ENCODE measurements at regions not wholly inside any gene's neighbourhood (a gene's known extent, or its start where the extent isn't known, plus 50 kb on each side); places are given as distances from the start of the nearest gene placed in this dataset.

DNA sequence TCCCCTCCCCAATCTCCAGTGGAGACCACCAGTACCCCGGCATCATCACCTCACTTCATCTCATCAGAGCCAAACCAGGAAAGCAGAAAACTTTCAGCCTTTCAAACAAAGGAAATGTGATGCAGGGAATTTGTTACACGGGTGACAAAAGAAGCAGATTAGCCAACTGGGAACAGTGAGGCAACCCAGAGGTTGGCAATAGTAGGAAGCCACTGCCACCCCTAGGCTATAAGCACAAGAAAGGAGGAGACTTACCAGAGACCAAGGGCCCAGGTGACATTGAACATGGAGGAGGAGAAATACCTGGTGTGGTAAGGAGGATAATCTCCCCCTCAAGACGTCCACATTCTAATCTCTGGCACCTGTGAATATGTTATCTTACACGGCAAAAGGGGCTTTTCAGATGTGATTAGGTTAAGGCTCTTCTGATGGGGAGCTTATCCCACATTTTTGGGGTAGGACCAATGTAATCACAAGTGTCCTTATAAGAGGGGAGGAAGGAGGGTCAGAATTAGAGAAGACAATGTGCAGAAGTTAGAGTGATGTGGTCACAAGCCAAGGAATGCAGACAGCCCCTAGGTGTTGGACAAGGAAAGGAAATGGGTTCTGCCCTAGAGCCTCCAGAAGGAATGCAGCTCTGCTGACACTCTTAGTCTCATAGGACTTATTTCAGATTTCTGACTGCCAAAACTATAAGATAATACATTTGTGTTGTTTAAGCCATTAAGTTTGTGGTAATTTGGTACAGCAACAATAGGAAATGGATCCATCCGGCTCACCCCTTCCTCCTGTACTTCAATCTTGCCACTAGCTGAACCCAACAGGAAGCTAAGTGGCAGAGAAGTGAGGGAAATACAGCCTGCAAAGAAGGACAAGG, 83.6 kb upstream of the VAV3 start:
- Histone ChIP-seq H3K4me1 (ENCODE audit: control insufficient read depth in 1 of 2, low read depth in 2 of 2) (no peaks in the 10 kb centered on the region), H3K27ac (no peak overlapping the region), H3K36me3 (no peaks in the 10 kb centered on the region), H3K27me3 (replicated peaks; ENCODE audit: insufficient read depth) (no peaks in the 10 kb centered on the region), H3K9me3 (no peaks in the 10 kb centered on the region), H3K4me3 (no peak overlapping the region)
- DNase-seq (ENCODE audit: low spot score) (no peak), ATAC-seq (ENCODE audit: insufficient number of reproducible peaks, low FRiP score, low read depth) (no peak)
- TF ChIP-seq, protein P1, sequence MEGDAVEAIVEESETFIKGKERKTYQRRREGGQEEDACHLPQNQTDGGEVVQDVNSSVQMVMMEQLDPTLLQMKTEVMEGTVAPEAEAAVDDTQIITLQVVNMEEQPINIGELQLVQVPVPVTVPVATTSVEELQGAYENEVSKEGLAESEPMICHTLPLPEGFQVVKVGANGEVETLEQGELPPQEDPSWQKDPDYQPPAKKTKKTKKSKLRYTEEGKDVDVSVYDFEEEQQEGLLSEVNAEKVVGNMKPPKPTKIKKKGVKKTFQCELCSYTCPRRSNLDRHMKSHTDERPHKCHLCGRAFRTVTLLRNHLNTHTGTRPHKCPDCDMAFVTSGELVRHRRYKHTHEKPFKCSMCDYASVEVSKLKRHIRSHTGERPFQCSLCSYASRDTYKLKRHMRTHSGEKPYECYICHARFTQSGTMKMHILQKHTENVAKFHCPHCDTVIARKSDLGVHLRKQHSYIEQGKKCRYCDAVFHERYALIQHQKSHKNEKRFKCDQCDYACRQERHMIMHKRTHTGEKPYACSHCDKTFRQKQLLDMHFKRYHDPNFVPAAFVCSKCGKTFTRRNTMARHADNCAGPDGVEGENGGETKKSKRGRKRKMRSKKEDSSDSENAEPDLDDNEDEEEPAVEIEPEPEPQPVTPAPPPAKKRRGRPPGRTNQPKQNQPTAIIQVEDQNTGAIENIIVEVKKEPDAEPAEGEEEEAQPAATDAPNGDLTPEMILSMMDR (IDR thresholded peaks at IDR 0.05), result no peak

DNA sequence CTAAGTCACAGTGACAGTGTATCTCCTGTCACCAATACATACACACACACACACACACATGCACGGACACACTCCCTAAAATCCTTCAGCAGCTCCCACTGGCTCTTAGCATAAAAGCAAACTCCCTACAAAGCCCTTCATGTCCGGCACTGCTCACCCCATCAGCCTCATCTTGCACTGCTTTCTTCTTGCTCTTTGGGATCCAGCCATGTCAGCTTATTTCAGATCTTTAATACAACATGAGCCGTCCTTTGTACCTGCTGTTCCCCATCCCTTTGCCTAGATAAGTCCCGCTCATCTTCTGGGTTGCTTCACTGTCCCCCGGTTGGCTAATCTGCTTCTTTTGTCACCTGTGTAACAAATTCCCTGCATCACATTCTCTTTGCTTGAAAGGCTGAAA, 82.1 kb upstream of the VAV3 start:
- TF ChIP-seq, protein P1 (IDR thresholded peaks at IDR 0.05), result no peak
- no peak for DNase-seq (ENCODE audit: low spot score)
- no peaks in the 10 kb centered on the region for H3K4me1 ChIP-seq (ENCODE audit: control insufficient read depth in 1 of 2, low read depth in 2 of 2)

DNA sequence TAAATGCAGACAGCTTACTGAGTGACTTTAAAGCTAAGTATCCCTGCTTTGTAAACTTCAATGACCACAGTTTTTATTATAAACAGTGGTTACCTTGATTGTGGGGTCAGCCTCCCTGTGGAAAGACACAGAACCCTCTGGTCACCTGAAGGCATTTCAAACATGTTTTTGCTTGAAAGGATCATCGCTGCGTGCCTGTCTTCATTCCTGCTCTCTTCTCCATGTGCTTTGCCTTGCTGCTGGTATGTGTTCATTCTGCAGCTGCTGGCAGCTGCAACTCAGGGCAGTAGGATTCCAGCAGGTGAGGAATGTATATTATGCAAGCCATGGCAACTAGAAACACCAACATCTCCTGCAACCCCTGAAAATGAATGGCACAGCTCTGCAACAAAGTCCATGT, 81.0 kb upstream of the VAV3 start:
- Histone ChIP-seq H3K27ac (no peak overlapping the region), H3K4me1 (ENCODE audit: control insufficient read depth in 1 of 2, low read depth in 2 of 2) (peaks cover 3 to 8% of the 10 kb centered on the region in 2 donors), H3K36me3 (no peaks in the 10 kb centered on the region), H3K4me3 (no peak overlapping the region), H3K9me3 (no peaks in the 10 kb centered on the region), H3K27me3 (replicated peaks; ENCODE audit: insufficient read depth) (no peaks in the 10 kb centered on the region)
- TF ChIP-seq, protein P1 (IDR thresholded peaks at IDR 0.05), result no peak
- DNase-seq (ENCODE audit: low spot score) (no peak), ATAC-seq (ENCODE audit: insufficient number of reproducible peaks, low FRiP score, low read depth) (no peak)

More for the DNA sequence above, 82.1 kb upstream of the VAV3 start:
- Histone ChIP-seq H3K27ac (no peak overlapping the region), H3K36me3 (no peaks in the 10 kb centered on the region), H3K9me3 (no peaks in the 10 kb centered on the region), H3K4me3 (no peak overlapping the region), H3K27me3 (replicated peaks; ENCODE audit: insufficient read depth) (no peaks in the 10 kb centered on the region)
- no peak for ATAC-seq (ENCODE audit: insufficient number of reproducible peaks, low FRiP score, low read depth)

DNA sequence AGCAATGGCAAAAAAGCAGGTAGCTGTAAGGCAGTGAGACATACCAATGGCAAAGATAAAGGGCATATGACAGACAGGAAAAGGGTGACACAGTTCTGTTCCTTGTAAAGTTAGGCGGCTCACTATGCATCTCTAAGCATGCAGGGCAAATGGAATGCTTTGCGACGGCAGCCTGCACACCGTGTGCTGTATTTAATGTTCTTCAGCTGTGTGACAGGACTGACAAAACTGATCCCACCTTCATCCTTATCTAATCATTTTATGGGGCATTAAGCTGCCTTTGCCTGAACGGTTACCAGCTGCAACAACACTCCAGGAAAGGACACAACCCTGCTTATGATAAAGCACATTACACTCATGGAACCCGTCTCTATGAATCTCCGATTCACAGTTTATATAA, 80.5 kb upstream of the VAV3 start:
- ATAC-seq (ENCODE audit: insufficient number of reproducible peaks, low FRiP score, low read depth) (no peak), DNase-seq (ENCODE audit: low spot score) (no peak)
- Histone ChIP-seq H3K4me1 (ENCODE audit: control insufficient read depth in 1 of 2, low read depth in 2 of 2) (peaks cover 5 to 11% of the 10 kb centered on the region in 2 donors), H3K9me3 (no peaks in the 10 kb centered on the region), H3K4me3 (no peak overlapping the region), H3K27ac (no peak overlapping the region), H3K36me3 (no peaks in the 10 kb centered on the region), H3K27me3 (replicated peaks; ENCODE audit: insufficient read depth) (no peaks in the 10 kb centered on the region)
- TF ChIP-seq, protein P1 (IDR thresholded peaks at IDR 0.05), result no peak

DNA sequence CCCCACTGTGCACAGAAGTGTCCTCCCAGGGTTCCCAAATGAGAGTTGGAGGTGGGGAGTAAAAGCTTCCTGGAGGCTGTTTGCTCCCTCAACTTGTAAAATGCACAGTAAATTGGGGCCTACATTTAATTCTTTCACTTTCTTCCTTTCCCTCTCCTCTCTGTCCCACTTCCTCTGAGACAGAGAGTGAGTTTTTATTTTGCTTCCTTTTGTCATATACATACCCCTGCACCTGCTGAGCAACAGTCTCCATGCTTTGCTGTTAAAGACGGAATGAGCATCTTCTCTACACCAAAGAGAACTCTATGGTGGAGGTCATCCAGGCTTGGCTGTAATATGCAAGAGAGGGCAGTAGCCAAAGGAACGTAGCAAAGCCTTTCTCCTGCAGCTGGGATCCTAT, 79.3 kb upstream of the VAV3 start:
- H3K27me3 ChIP-seq (replicated peaks; ENCODE audit: insufficient read depth), result no peaks in the 10 kb centered on the region
- ATAC-seq (ENCODE audit: insufficient number of reproducible peaks, low FRiP score, low read depth) (no peak), DNase-seq (ENCODE audit: low spot score) (no peak)
- no peak overlapping the region for H3K4me3 ChIP-seq
- no peak overlapping the region for H3K27ac ChIP-seq
- H3K4me1 ChIP-seq (ENCODE audit: control insufficient read depth in 1 of 2, low read depth in 2 of 2), result peaks cover 5 to 11% of the 10 kb centered on the region in 2 donors
- TF ChIP-seq, protein P1 (IDR thresholded peaks at IDR 0.05), result no peak
- H3K36me3 ChIP-seq, result no peaks in the 10 kb centered on the region
- H3K9me3 ChIP-seq, result no peaks in the 10 kb centered on the region

All from thoracic aorta (tissue), 2 donors.